Prostate gland (tissue), 2 donors: ENCODE measurements at regions not wholly inside any gene's neighbourhood (a gene's known extent, or its start where the extent isn't known, plus 50 kb on each side); places are given as distances from the start of the nearest gene placed in this dataset.
"Not testable (repeated sequence)": the region's sequence is repeated elsewhere in the genome, so short reads cannot be mapped to it uniquely, and the experiment has no call there.

ENCODE experiments used
- DNase-seq: peaks from one replicate; pipeline ENCODE4 v3.0.0-alpha.2; 2019; ENCODE audit warnings: low spot score
- H3K27ac ChIP-seq, 2 donors: fragments of 200-600 bp; sonication (generic); 2 replicates each; pipeline ENCODE4 v1.5.1; 2017 to 2019
- H3K27me3 ChIP-seq: fragments of 200-600 bp; sonication (generic); replicated peaks from 2 replicates; pipeline ENCODE4 v1.5.1; 2019; ENCODE audit not compliant: insufficient read depth
- H3K36me3 ChIP-seq, 2 donors: fragments of 200-600 bp; sonication (generic); 1 replicate in 1 of 2; 2 replicates in 1 of 2; pipeline versions ENCODE4 v1.5.1 to v1.8.1; 2017 to 2019
- H3K4me1 ChIP-seq: fragments of 200-600 bp; sonication (generic); replicated peaks from 2 replicates; pipeline ENCODE4 v1.5.1; 2019
- H3K4me3 ChIP-seq, 2 donors: fragments of 200-600 bp; sonication (generic); 2 replicates each; pipeline ENCODE4 v1.5.1; 2017 to 2019
- H3K9me3 ChIP-seq: fragments of 200-600 bp; sonication (generic); 2 replicates; pipeline ENCODE4 v1.5.1; 2017
- POLR2A ChIP-seq: fragments of 450-650 bp; IDR thresholded peaks from one replicate; pipeline ENCODE4 v1.6.1; 2016; ENCODE audit warnings: antibody characterized with exemption, mild to moderate bottlenecking
- POLR2AphosphoS5 ChIP-seq: sonication (generic); formaldehyde crosslinking; IDR thresholded peaks from one replicate; pipeline ENCODE4 v1.6.1; 2017; ENCODE audit warnings: antibody characterized with exemption
- WGBS: methylation state at CpG from one replicate; pipeline ENCODE4 v1.1.5; 2018; 5-methylcytosine and 5-hydroxymethylcytosine counted together
- intact Hi-C: fragments of 100-400 bp; cut with DNase I; formaldehyde crosslinking; loops from one replicate; pipeline ENCODE4 v1.14.2; 2022
- TF ChIP-seq, protein P1 (sequence below), 4 experiments: fragments of 200-600 bp in 2 of 4; fragments of 450-650 bp in 2 of 4; sonication (generic) in 2 of 4; IDR thresholded peaks; 1 replicate in 3 of 4; 2 replicates in 1 of 4; pipeline ENCODE4 v1.5.1; 2016 to 2019; ENCODE audit warnings: antibody characterized with exemption in 4 of 4, mild to moderate bottlenecking in 2 of 4, moderate library complexity in 2 of 4

DNA sequence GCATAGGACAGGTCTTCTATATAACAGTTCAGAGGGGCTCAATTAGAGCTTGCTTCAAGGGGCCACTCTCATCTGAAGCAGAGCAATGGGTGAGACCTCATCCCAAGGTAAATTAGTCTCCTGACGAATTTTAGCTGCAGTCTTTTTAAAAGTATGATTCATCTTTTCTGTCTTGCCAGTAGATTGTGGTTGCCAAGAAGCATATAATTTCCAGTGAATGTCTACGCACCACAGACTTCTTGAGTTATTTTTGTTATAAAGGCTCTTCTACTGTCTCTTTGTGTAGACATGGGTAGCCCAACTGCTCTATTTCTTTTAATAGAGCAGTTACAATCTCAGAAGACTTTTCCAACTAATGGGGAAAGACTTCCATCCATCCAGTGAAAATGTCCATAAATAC is 108.9 kb upstream of the FMN2 start:
- TF ChIP-seq, protein P1, sequence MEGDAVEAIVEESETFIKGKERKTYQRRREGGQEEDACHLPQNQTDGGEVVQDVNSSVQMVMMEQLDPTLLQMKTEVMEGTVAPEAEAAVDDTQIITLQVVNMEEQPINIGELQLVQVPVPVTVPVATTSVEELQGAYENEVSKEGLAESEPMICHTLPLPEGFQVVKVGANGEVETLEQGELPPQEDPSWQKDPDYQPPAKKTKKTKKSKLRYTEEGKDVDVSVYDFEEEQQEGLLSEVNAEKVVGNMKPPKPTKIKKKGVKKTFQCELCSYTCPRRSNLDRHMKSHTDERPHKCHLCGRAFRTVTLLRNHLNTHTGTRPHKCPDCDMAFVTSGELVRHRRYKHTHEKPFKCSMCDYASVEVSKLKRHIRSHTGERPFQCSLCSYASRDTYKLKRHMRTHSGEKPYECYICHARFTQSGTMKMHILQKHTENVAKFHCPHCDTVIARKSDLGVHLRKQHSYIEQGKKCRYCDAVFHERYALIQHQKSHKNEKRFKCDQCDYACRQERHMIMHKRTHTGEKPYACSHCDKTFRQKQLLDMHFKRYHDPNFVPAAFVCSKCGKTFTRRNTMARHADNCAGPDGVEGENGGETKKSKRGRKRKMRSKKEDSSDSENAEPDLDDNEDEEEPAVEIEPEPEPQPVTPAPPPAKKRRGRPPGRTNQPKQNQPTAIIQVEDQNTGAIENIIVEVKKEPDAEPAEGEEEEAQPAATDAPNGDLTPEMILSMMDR (IDR thresholded peaks at IDR 0.05): no peak
- TF ChIP-seq POLR2A (no peak), POLR2AphosphoS5 (no peak)
- H3K27ac ChIP-seq: no peak overlapping the region
- H3K4me3 ChIP-seq: no peak overlapping the region
- H3K27me3 ChIP-seq: no peaks in the 10 kb centered on the region
- intact Hi-C loops: no loop called here
- H3K9me3 ChIP-seq: no peaks in the 10 kb centered on the region
- no peak for DNase-seq
- H3K4me1 ChIP-seq: no peaks in the 10 kb centered on the region
- 72% methylated on average over 2 of the region's 2 CpGs for WGBS
- no peaks in the 10 kb centered on the region for H3K36me3 ChIP-seq

DNA sequence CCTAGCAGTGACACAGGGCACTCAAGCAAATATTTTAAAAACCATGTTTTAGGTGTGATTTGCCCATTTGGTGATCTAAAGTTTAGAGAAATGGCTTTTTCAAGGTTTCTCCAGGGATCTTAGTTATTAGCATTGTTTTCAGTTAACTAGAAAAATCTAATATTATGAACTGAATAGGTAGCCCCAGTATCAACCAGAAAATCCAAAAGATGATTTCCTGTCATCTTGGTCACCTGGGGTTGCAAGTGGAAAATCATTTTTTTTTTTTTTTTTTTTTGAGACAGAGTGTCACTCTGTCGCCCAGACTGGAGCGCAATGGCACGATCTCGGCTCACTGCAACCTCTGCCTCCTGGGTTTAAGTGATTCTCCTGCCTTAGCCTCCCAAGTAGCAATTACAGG is 106.6 kb upstream of the FMN2 start:
- H3K27me3 ChIP-seq: no peaks in the 10 kb centered on the region
- intact Hi-C loops: no loop called here
- DNase-seq: no peak
- TF ChIP-seq POLR2A (no peak), POLR2AphosphoS5 (no peak)
- TF ChIP-seq, protein P1 (IDR thresholded peaks at IDR 0.05): no peak
- no peaks in the 10 kb centered on the region for H3K9me3 ChIP-seq
- 99% methylated on average over 4 of the region's 4 CpGs for WGBS
- H3K4me1 ChIP-seq: no peaks in the 10 kb centered on the region
- H3K27ac ChIP-seq: no peak overlapping the region
- H3K36me3 ChIP-seq: no peaks in the 10 kb centered on the region
- no peak overlapping the region for H3K4me3 ChIP-seq

DNA sequence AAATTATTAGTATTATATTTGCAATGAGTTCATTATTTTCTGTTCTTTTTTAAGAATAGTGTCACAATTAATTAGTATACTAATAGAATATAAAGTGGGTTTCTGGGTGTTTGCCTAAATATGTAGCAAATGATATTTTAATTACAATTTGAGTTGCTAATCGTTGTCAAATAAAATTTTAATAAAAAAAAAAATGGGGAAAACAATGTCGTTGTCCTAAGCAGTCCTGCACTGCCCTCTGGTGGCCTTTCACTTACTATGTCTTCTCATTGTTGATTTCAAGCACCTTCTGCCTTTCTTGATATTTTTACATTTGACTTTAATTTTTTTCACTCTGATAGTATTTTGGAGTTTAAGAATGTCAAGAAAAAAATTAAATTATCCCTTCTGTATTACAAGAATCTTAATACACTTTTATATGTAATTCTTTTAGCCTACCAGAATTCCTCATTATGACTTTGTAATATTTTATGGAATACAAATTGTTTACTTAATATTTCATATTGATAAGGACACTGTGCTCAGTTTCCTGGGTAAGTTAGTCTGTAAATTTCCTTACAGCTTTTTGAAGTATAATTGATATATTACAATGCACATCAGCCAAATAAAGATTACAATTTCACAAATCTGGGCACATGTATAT is 104.5 kb upstream of the FMN2 start:
- Histone ChIP-seq H3K4me3 (no peak overlapping the region), H3K4me1 (no peaks in the 10 kb centered on the region), H3K27ac (no peak overlapping the region), H3K27me3 (no peaks in the 10 kb centered on the region), H3K9me3 (no peaks in the 10 kb centered on the region), H3K36me3 (no peaks in the 10 kb centered on the region)
- TF ChIP-seq, protein P1 (IDR thresholded peaks at IDR 0.05): peak in 3 of 4 experiments; percentile 36 to 51 (median 49)
- TF ChIP-seq POLR2AphosphoS5 (no peak), POLR2A (no peak)
- intact Hi-C loops: no loop called here
- no peak for DNase-seq
- WGBS: 2% methylated on average over 2 of the region's 2 CpGs

DNA sequence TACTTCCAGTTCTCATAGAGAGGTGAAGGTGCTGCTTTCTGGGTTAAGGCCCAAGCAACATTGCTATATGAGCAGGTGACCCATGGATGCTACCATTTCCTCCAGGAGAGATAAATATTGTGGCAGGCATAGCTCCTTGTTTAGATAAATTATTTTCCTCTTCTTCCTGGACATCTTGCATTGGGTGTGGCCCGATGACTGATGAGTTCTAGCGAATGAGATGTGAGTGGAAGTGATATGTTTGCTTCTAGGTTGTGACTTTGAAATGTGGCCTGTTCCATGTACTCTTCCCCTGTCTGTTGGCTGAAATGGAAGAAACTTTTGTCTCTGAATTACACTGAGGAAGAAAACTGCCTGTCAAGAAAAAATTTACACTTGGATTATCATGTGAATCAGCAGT is 101.7 kb upstream of the FMN2 start:
- no peaks in the 10 kb centered on the region for H3K9me3 ChIP-seq
- intact Hi-C loops: no loop called here
- WGBS: 79% methylated on average over 2 of the region's 2 CpGs
- no peak overlapping the region for H3K4me3 ChIP-seq
- DNase-seq: no peak
- TF ChIP-seq, protein P1 (IDR thresholded peaks at IDR 0.05): no peak
- TF ChIP-seq POLR2A (no peak), POLR2AphosphoS5 (no peak)
- H3K27ac ChIP-seq: no peak overlapping the region
- no peaks in the 10 kb centered on the region for H3K27me3 ChIP-seq
- no peaks in the 10 kb centered on the region for H3K36me3 ChIP-seq
- H3K4me1 ChIP-seq: no peaks in the 10 kb centered on the region

DNA sequence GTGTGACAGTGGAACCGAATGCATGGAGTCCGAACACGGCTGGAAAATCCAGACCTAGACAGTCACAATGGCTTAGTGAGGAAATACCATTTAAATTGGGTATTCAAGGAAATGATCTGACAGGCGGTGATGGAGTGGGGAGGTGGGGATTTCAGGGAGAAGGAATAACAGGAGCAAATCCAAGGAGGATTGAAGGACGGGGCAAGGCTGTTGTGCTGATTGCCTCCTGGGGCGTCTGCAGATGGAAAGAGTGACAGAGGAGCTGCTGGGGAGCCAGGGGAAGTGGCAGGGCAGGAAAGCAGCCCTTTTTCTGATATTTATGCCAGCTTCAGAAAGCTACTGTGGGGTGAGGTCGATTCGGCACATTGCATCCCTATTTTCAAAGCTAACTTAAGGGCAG is 99.1 kb upstream of the FMN2 start:
- H3K27ac ChIP-seq, H3K27me3 ChIP-seq, H3K36me3 ChIP-seq, intact Hi-C loops, H3K4me1 ChIP-seq, DNase-seq, H3K9me3 ChIP-seq, H3K4me3 ChIP-seq: not testable (repeated sequence)
- WGBS: 84% methylated on average over 8 of the region's 8 CpGs
